HFF-Myc (cell line): ENCODE measurements at regions not wholly inside any gene's neighbourhood (a gene's known extent, or its start where the extent isn't known, plus 50 kb on each side); places are given as distances from the start of the nearest gene placed in this dataset.

Experiments
- DNase-seq: peaks from one replicate; pipeline ENCODE4 v3.0.0-alpha.2; 2011; ENCODE audit warnings: low read depth; ENCODE audit errors: extremely low read depth
- H3K4me3 ChIP-seq: replicated peaks from 2 replicates; pipeline ENCODE4 v1.5.1; 2011; ENCODE audit warnings: low read depth, mild to moderate bottlenecking, control low read depth, low read length
- TF ChIP-seq, protein P1 (sequence below): IDR thresholded peaks from 2 replicates; pipeline ENCODE4 v1.5.1; 2012; ENCODE audit warnings: mild to moderate bottlenecking, low read depth, low read length, control low read depth; ENCODE audit errors: missing control alignments

DNA sequence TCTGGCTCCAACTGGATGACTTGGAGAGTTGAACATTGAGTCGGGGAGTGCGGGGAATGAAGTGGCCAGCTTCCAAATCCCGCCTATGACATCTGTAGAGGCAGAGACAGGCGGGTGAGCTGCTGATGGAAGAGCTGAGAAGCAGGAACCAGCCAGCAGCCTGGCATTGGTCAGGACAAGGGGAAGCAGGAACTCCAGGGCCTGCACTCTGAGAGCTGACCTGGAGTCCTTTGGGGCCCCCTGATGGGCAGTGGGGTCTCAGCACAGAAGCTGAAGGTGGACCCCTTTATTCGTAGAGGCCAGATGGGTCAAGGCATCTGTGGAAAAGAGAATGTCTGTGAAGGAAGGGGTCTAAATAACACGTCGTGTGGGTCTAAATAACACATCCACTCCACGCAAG is 57.0 kb downstream of the SEC61G start:
- H3K4me3 ChIP-seq = no peak overlapping the region
- TF ChIP-seq, protein P1, sequence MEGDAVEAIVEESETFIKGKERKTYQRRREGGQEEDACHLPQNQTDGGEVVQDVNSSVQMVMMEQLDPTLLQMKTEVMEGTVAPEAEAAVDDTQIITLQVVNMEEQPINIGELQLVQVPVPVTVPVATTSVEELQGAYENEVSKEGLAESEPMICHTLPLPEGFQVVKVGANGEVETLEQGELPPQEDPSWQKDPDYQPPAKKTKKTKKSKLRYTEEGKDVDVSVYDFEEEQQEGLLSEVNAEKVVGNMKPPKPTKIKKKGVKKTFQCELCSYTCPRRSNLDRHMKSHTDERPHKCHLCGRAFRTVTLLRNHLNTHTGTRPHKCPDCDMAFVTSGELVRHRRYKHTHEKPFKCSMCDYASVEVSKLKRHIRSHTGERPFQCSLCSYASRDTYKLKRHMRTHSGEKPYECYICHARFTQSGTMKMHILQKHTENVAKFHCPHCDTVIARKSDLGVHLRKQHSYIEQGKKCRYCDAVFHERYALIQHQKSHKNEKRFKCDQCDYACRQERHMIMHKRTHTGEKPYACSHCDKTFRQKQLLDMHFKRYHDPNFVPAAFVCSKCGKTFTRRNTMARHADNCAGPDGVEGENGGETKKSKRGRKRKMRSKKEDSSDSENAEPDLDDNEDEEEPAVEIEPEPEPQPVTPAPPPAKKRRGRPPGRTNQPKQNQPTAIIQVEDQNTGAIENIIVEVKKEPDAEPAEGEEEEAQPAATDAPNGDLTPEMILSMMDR = no peak
- DNase-seq = no peak

GRCh38 chr7:54699715-54700114 is 59.3 kb downstream of the SEC61G start:
- no peak for DNase-seq
- TF ChIP-seq, protein P1 = no peak

DNA sequence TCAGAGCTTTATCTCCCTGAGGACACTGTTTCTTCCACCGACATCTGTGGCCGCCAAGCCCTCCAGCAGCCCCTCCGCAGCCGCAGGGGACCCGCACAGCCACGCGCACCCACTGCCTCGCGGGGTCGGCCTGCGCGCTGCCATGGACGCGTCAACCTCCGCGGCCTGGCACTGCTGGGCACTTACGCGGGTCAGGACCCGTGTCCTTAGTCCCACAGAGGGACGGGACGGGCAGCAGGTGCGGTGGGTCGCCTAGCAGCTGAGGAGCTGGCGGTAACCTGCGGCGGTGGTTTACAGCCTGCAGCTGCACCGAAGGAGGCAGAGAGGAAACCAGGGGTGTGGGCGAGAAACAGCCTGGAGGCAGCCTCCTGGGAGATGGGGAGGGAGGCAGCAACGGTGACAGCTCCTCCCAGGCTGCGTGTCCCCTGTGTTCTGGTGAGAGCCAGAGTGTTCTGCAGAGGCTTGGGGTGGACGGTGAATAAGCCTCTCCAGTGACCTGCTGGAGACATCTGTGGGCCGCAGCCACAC is 61.3 kb downstream of the SEC61G start:
- TF ChIP-seq, protein P1 = no peak
- DNase-seq = no peak
- no peak overlapping the region for H3K4me3 ChIP-seq

More at GRCh38 chr7:54699715-54700114, 59.3 kb downstream of the SEC61G start:
- no peak overlapping the region for H3K4me3 ChIP-seq

GRCh38 chr7:54690892-54691291 is 68.1 kb downstream of the SEC61G start:
- DNase-seq = no peak
- TF ChIP-seq, protein P1 = no peak
- H3K4me3 ChIP-seq = no peak overlapping the region

DNA sequence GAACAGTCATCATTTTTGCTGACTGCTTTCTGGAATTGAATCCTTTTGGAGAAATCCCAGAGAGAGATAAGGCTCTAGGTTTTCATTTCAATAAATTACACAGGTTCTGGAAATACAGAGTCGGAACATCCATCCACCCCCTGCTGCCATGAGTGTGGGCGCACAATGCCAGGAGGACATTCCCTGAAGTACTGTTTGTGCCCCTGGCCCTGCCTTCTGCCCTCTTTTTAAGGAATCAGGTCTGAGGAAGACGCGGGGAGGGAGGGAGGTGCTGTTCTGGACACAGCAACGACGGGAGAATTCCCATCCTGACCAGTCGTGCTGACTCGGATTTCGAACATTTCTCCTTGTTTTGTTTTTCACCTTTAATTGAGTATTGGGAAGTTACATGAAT is 69.0 kb downstream of the SEC61G start:
- no peak overlapping the region for H3K4me3 ChIP-seq
- DNase-seq = no peak
- TF ChIP-seq, protein P1 = no peak

DNA sequence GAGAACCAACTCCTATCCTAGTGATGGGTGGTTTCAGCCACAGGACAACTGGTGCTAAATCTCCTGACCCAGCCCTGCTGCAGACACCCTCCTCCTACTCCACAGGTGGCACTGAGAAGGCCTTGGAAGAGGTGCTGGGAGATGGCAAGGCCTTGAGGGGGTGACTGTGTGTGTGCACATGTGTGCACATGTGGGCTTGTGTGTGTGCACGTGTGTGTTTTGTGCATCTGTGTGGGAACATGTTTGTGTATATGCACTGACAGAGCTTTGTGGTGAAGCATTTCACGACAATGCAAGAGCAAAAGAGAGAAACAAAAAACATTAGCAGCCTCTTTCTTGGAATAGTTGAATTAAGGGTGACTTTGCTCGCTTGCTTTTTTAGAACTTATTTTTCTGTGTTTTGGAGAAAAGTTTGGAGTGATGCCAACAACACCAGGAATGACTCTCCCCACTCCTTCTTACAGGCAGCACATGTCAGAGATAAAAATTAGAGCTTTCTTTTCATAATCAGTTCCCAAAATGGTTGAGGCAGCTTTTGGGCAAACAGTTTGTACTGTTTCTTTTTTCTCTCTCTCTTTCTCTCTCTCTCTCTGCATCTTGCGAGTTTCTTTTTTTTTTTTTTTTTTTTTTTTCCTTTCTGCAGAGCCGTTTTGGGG is 69.5 kb downstream of the SEC61G start:
- DNase-seq = no peak
- TF ChIP-seq, protein P1 = no peak
- H3K4me3 ChIP-seq = no peak overlapping the region
